Neural progenitor cell (in vitro differentiated cells): ENCODE measurements at regions not wholly inside any gene's neighbourhood (a gene's known extent, or its start where the extent isn't known, plus 50 kb on each side); places are given as distances from the start of the nearest gene placed in this dataset.
A peak's percentile ranks its signal among the peaks of the same experiment; 100 is the strongest.

Source experiments
- DNase-seq: peaks from one replicate; pipeline ENCODE4 v3.0.0-alpha.2; 2016; ENCODE audit warnings: low spot score
- H2AFZ ChIP-seq: fragments of 200-600 bp; sonication (generic); replicated peaks from 2 replicates; pipeline ENCODE4 v1.6.1; 2016; ENCODE audit warnings: antibody characterized with exemption
- H3F3A ChIP-seq: fragments of 200-600 bp; sonication (generic); 2 replicates; pipeline ENCODE4 v1.6.1; 2016; ENCODE audit warnings: antibody characterized with exemption, low read depth
- H3K27ac ChIP-seq: fragments of 200-600 bp; sonication (generic); 2 replicates; pipeline ENCODE4 v1.5.1; 2016; ENCODE audit warnings: mild to moderate bottlenecking
- H3K27me3 ChIP-seq: fragments of 200-600 bp; sonication (generic); 2 replicates; pipeline ENCODE4 v1.6.1; 2016; ENCODE audit warnings: mild to moderate bottlenecking, moderate library complexity
- H3K36me3 ChIP-seq: fragments of 200-600 bp; sonication (generic); 2 replicates; pipeline ENCODE4 v1.5.1; 2016
- H3K4me1 ChIP-seq: fragments of 200-600 bp; sonication (generic); 2 replicates; pipeline ENCODE4 v1.6.1; 2016; ENCODE audit warnings: mixed run types
- H3K4me2 ChIP-seq: fragments of 200-600 bp; sonication (generic); 2 replicates; pipeline ENCODE4 v1.6.1; 2016
- H3K4me3 ChIP-seq: fragments of 200-600 bp; sonication (generic); 2 replicates; pipeline ENCODE4 v1.5.1; 2016
- H3K79me2 ChIP-seq: fragments of 200-600 bp; sonication (generic); 2 replicates; pipeline ENCODE4 v1.6.1; 2016; ENCODE audit warnings: low read depth
- H3K9ac ChIP-seq: fragments of 200-600 bp; sonication (generic); 2 replicates; pipeline ENCODE4 v1.6.1; 2016
- H3K9me3 ChIP-seq: fragments of 200-600 bp; sonication (generic); 2 replicates; pipeline ENCODE4 v1.5.1; 2016; ENCODE audit warnings: low read depth
- H4K20me1 ChIP-seq: fragments of 200-600 bp; sonication (generic); 2 replicates; pipeline ENCODE4 v1.6.1; 2016; ENCODE audit warnings: low read depth
- H3K27ac Mint-ChIP-seq: 3 replicates; pipeline ENCODE4 v1.8.0; 2021; ENCODE audit warnings: mixed read lengths
- H3K27me3 Mint-ChIP-seq: 2 replicates; pipeline ENCODE4 v1.8.0; 2022; ENCODE audit warnings: low read depth, mild to moderate bottlenecking, inconsistent platforms, moderate library complexity, mixed read lengths; ENCODE audit not compliant: insufficient read depth
- H3K36me3 Mint-ChIP-seq: 3 replicates; pipeline ENCODE4 v1.8.0; 2021; ENCODE audit warnings: mixed read lengths
- H3K4me1 Mint-ChIP-seq: 3 replicates; pipeline ENCODE4 v1.8.0; 2021; ENCODE audit warnings: mixed read lengths
- H3K4me3 Mint-ChIP-seq: 3 replicates; pipeline ENCODE4 v1.8.0; 2021; ENCODE audit warnings: mild to moderate bottlenecking, moderate library complexity, mixed read lengths
- H3K9me3 Mint-ChIP-seq: 3 replicates; pipeline ENCODE4 v1.8.0; 2020; ENCODE audit warnings: mixed read lengths
- CTCF ChIP-seq: fragments of 200-600 bp; sonication (generic); IDR thresholded peaks from 2 replicates; pipeline ENCODE4 v1.5.1; 2017; ENCODE audit warnings: antibody characterized with exemption, mild to moderate bottlenecking
- EZH2 ChIP-seq: fragments of 200-600 bp; sonication (generic); IDR thresholded peaks from 2 replicates; pipeline ENCODE4 v1.6.1; 2017; ENCODE audit warnings: antibody characterized with exemption, mild to moderate bottlenecking, moderate library complexity
- EZH2phosphoT487 ChIP-seq: fragments of 200-600 bp; sonication (generic); IDR thresholded peaks from 2 replicates; pipeline ENCODE4 v1.6.1; 2017; ENCODE audit warnings: antibody characterized with exemption

- Histone ChIP-seq H3K4me2 (peak overlapping the region; percentile 8), H3K27ac (no peak overlapping the region)
Observed at GRCh38 chr12:93060666-93061472, 131.8 kb upstream of the EEA1 start.

DNA sequence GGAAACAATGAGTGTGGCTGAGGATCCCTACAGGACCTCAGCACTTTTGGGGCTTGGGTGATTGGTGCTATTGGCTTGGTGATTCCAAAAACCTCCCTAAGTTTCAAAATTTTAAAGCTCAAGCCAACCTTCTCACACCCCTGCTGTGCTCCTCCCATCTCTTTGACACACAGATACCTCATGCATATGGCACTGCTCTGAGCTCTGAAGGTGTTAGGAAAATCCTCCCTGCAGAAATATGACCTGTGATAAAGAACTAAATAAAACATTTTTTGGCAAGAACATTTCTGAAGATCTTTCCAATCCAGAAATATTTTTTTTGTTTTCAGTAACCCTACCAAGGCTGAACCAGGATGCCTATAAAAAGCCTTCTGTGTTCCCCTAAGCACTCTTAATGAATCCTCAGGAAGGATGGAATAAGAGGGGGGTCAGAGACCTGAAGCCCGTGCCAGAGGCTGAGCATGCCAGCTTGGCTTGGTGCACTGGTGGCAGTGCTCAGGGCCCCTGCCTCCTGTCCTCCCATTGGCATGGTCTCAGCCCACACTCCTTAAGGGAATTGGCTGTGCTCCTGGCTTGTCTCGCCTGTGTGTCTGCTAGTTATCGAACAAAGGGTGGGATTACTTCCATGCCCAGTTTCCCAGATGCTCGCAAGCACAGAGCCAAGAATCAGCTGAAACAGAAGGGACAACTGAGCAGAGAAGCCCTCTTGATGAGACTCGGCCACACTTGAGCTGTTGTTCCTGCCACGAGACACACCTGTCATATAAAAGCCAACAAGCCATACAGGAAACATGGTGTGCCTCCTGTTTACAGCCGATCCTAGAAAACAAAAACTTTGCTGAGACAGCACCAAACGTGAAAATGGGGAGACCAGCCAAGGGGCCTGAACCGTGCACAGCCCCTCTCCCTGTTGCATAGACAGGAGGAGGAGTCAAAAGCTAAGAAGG lies 132.7 kb upstream of the EEA1 start:
- no peak overlapping the region for H3K4me3 Mint-ChIP-seq
- H3K4me1 ChIP-seq, result peaks cover 22% of the 10 kb centered on the region

More at GRCh38 chr12:93060666-93061472, 131.8 kb upstream of the EEA1 start:
- Mint-ChIP-seq H3K4me3 (no peak overlapping the region), H3K4me1 (peaks cover 43% of the 10 kb centered on the region), H3K27me3 (peaks cover 4% of the 10 kb centered on the region), H3K9me3 (no peaks in the 10 kb centered on the region), H3K27ac (peak overlapping the region; percentile 76), H3K36me3 (no peaks in the 10 kb centered on the region)
- TF ChIP-seq EZH2, result no peak
- no peak for TF ChIP-seq EZH2phosphoT487
- no peak for TF ChIP-seq CTCF
- Histone ChIP-seq H4K20me1 (no peaks in the 10 kb centered on the region), H3F3A (peaks cover 6% of the 10 kb centered on the region), H3K27me3 (no peaks in the 10 kb centered on the region), H3K79me2 (no peaks in the 10 kb centered on the region), H3K4me1 (peaks cover 31% of the 10 kb centered on the region), H2AFZ (no peak overlapping the region), H3K36me3 (no peaks in the 10 kb centered on the region), H3K9ac (no peak overlapping the region), H3K4me3 (no peak overlapping the region), H3K9me3 (no peaks in the 10 kb centered on the region)
- DNase-seq, result no peak

GRCh38 chr12:93065896-93066295 lies 136.8 kb upstream of the EEA1 start:
- Mint-ChIP-seq H3K9me3 (no peaks in the 10 kb centered on the region), H3K4me3 (no peak overlapping the region), H3K27me3 (peaks cover 4% of the 10 kb centered on the region), H3K36me3 (no peaks in the 10 kb centered on the region), H3K4me1 (peaks cover 10% of the 10 kb centered on the region), H3K27ac (no peak overlapping the region)
- Histone ChIP-seq H2AFZ (no peak overlapping the region), H3K4me3 (no peak overlapping the region), H3K36me3 (no peaks in the 10 kb centered on the region), H3K27me3 (no peaks in the 10 kb centered on the region), H3K9ac (no peak overlapping the region), H3K27ac (no peak overlapping the region), H3K4me2 (no peak overlapping the region), H3K9me3 (no peaks in the 10 kb centered on the region), H3F3A (peaks cover 2% of the 10 kb centered on the region), H4K20me1 (no peaks in the 10 kb centered on the region), H3K4me1 (peaks cover 13% of the 10 kb centered on the region), H3K79me2 (no peaks in the 10 kb centered on the region)
- no peak for TF ChIP-seq EZH2
- no peak for TF ChIP-seq EZH2phosphoT487
- TF ChIP-seq CTCF, result no peak
- DNase-seq, result no peak

More for the DNA sequence above, 132.7 kb upstream of the EEA1 start:
- Mint-ChIP-seq H3K27me3 (peaks cover 4% of the 10 kb centered on the region), H3K27ac (peak overlapping the region; percentile 76), H3K36me3 (no peaks in the 10 kb centered on the region), H3K4me1 (peaks cover 38% of the 10 kb centered on the region), H3K9me3 (no peaks in the 10 kb centered on the region)
- no peak overlapping the region for H3K9ac ChIP-seq
- no peak overlapping the region for H3K27ac ChIP-seq
- TF ChIP-seq EZH2, result no peak
- no peaks in the 10 kb centered on the region for H4K20me1 ChIP-seq
- H3K36me3 ChIP-seq, result no peaks in the 10 kb centered on the region
- peak overlapping the region; percentile 36 for H2AFZ ChIP-seq
- peak; percentile 11 for DNase-seq
- no peaks in the 10 kb centered on the region for H3K27me3 ChIP-seq
- H3K4me2 ChIP-seq, result peak overlapping the region; percentile 8
- no peaks in the 10 kb centered on the region for H3K79me2 ChIP-seq
- no peak overlapping the region for H3K4me3 ChIP-seq
- H3K9me3 ChIP-seq, result no peaks in the 10 kb centered on the region
- peaks cover 6% of the 10 kb centered on the region for H3F3A ChIP-seq
